H1 (cell line): ENCODE measurements at regions not wholly inside any gene's neighbourhood (a gene's known extent, or its start where the extent isn't known, plus 50 kb on each side); places are given as distances from the start of the nearest gene placed in this dataset.

ENCODE experiments used
- CTCF ChIA-PET: fragments of 300-600 bp; sonication (Branson Sonifier 250); formaldehyde crosslinking; loops from one replicate; lab custom pipeline; 2021; ENCODE audit not compliant: partially characterized antibody; lab: Charles Lee
- POLR2A ChIA-PET: fragments of 300-600 bp; sonication (Branson Sonifier 250); formaldehyde crosslinking; loops from one replicate; lab custom pipeline; 2021; ENCODE audit warnings: inconsistent platforms; ENCODE audit not compliant: partially characterized antibody; lab: Charles Lee
- DNase-seq, 2 experiments: peaks; one replicate each; pipeline versions ENCODE4 v3.0.0 to v3.0.0-alpha.2; 2010 to 2022; ENCODE audit warnings: low spot score in 2 of 2, low read depth in 1 of 2, mixed read lengths in 1 of 2
- FAIRE-seq: peaks from 2 replicates; lab custom pipeline; 2011; peaks lifted over from hg19 to GRCh38; lab: Jason Lieb, UNC
- H2AFZ ChIP-seq: 2 replicates; pipeline ENCODE4 v1.8.1; 2012; ENCODE audit warnings: low read length, inconsistent platforms
- H2AK5ac ChIP-seq: 2 replicates; pipeline ENCODE4 v1.6.1; 2013; ENCODE audit warnings: low read depth, low read length
- H2BK120ac ChIP-seq: replicated peaks from 2 replicates; pipeline ENCODE3; 2013; ENCODE audit warnings: low read depth, low read length, inconsistent platforms
- H2BK12ac ChIP-seq: 2 replicates; pipeline ENCODE4 v1.6.1; 2013; ENCODE audit warnings: low read depth, low read length
- H2BK15ac ChIP-seq: 2 replicates; pipeline ENCODE4 v1.6.1; 2013; ENCODE audit warnings: low read length
- H2BK20ac ChIP-seq: 2 replicates; pipeline ENCODE4 v1.6.1; 2013; ENCODE audit warnings: low read length
- H2BK5ac ChIP-seq: 2 replicates; pipeline ENCODE4 v1.6.1; 2013; ENCODE audit warnings: low read depth, low read length
- H3K14ac ChIP-seq: 2 replicates; pipeline ENCODE4 v1.6.1; 2013; ENCODE audit warnings: inconsistent platforms; ENCODE audit not compliant: insufficient read length
- H3K18ac ChIP-seq: 2 replicates; pipeline ENCODE4 v1.6.1; 2013; ENCODE audit warnings: low read length; ENCODE audit errors: extremely low read depth
- H3K23ac ChIP-seq: 2 replicates; pipeline ENCODE4 v1.6.1; 2013; ENCODE audit warnings: inconsistent platforms; ENCODE audit not compliant: insufficient read length
- H3K23me2 ChIP-seq: 2 replicates; pipeline ENCODE4 v1.6.1; 2013; ENCODE audit warnings: low read depth, low read length
- H3K27ac ChIP-seq: 2 replicates; pipeline ENCODE4 v1.6.1; 2011; ENCODE audit warnings: low read depth, low read length, inconsistent platforms
- H3K27me3 ChIP-seq, 4 experiments: replicated peaks in 1 of 4; 1 replicate in 1 of 4; 2 replicates in 3 of 4; pipeline versions ENCODE4 v1.6.1 to v1.8.1; 2011 to 2013; ENCODE audit warnings: low read length in 3 of 4, mild to moderate bottlenecking in 3 of 4, inconsistent platforms in 2 of 4, mixed read lengths in 2 of 4, moderate library complexity in 1 of 4; ENCODE audit not compliant: control insufficient read depth in 3 of 4, insufficient read depth in 3 of 4; ENCODE audit errors: extremely low read depth in 1 of 4
- H3K36me3 ChIP-seq, 4 experiments: 2 replicates each; pipeline versions ENCODE4 v1.6.1 to v1.8.1; 2011 to 2013; ENCODE audit warnings: mild to moderate bottlenecking in 4 of 4, low read length in 3 of 4, moderate library complexity in 2 of 4, control low read depth in 1 of 4, inconsistent platforms in 1 of 4; ENCODE audit not compliant: insufficient read depth in 4 of 4, control insufficient read depth in 2 of 4
- H3K4ac ChIP-seq: replicated peaks from 2 replicates; pipeline ENCODE3; 2013; ENCODE audit warnings: low read length, low read depth, mixed read lengths, inconsistent platforms; ENCODE audit not compliant: insufficient read length
- H3K4me1 ChIP-seq, 4 experiments: replicated peaks in 1 of 4; 1 replicate in 1 of 4; 2 replicates in 3 of 4; pipeline versions ENCODE4 v1.6.1 to v1.8.1; 2011 to 2013; ENCODE audit warnings: low read length in 3 of 4, inconsistent platforms in 2 of 4, mixed read lengths in 1 of 4; ENCODE audit not compliant: insufficient read depth in 4 of 4, control insufficient read depth in 3 of 4
- H3K4me2 ChIP-seq, 2 experiments: 2 replicates each; pipeline versions ENCODE4 v1.6.1 to v1.8.1; 2011 to 2013; ENCODE audit warnings: low read depth in 2 of 2, low read length in 2 of 2, control low read depth in 1 of 2, inconsistent platforms in 1 of 2, mild to moderate bottlenecking in 1 of 2; ENCODE audit not compliant: insufficient read depth in 1 of 2
- H3K4me3 ChIP-seq, 4 experiments: fragments of 200-600, 300-600 bp in 1 of 4; sonication (generic), shearing (Covaris generic), sonication (Bioruptor Twin) in 1 of 4; 2 replicates each; pipeline versions ENCODE4 v1.5.1 to v1.8.1; 2011 to 2016; ENCODE audit warnings: low read length in 4 of 4, low read depth in 3 of 4, control low read depth in 2 of 4, inconsistent platforms in 2 of 4, mild to moderate bottlenecking in 2 of 4, mixed read lengths in 1 of 4, moderate library complexity in 1 of 4; ENCODE audit not compliant: insufficient read depth in 2 of 4; ENCODE audit errors: extremely low read depth in 1 of 4
- H3K56ac ChIP-seq: replicated peaks from 2 replicates; pipeline ENCODE3; 2013; ENCODE audit warnings: low read depth, mild to moderate bottlenecking, mixed read lengths, low read length, inconsistent platforms; ENCODE audit not compliant: insufficient read length
- H3K79me1 ChIP-seq: 2 replicates; pipeline ENCODE4 v1.6.1; 2013; ENCODE audit warnings: low read depth, low read length, control low read depth
- H3K79me2 ChIP-seq, 2 experiments: 2 replicates each; pipeline versions ENCODE4 v1.6.1 to v1.8.1; 2012 to 2013; ENCODE audit warnings: low read length in 2 of 2, mild to moderate bottlenecking in 2 of 2, inconsistent platforms in 1 of 2; ENCODE audit not compliant: insufficient read depth in 2 of 2, control insufficient read depth in 1 of 2
- H3K9ac ChIP-seq, 4 experiments: replicated peaks in 1 of 4; 1 replicate in 1 of 4; 2 replicates in 3 of 4; pipeline versions ENCODE4 v1.6.1 to v1.8.1; 2011 to 2013; ENCODE audit warnings: low read depth in 3 of 4, low read length in 3 of 4, control low read depth in 2 of 4, mild to moderate bottlenecking in 2 of 4, moderate library complexity in 2 of 4, inconsistent platforms in 1 of 4; ENCODE audit errors: extremely low read depth in 1 of 4
- H3K9me3 ChIP-seq, 2 experiments: 2 replicates each; pipeline versions ENCODE4 v1.6.1 to v1.8.1; 2012 to 2013; ENCODE audit warnings: mild to moderate bottlenecking in 2 of 2, moderate library complexity in 2 of 2, control low read depth in 1 of 2, inconsistent platforms in 1 of 2, low read depth in 1 of 2, low read length in 1 of 2, mixed read lengths in 1 of 2; ENCODE audit not compliant: insufficient read depth in 2 of 2
- H4K20me1 ChIP-seq, 2 experiments: replicated peaks in 1 of 2; 2 replicates each; pipeline versions ENCODE3 to v1.8.1; 2011 to 2013; ENCODE audit warnings: inconsistent platforms in 2 of 2, low read length in 2 of 2, mild to moderate bottlenecking in 1 of 2; ENCODE audit not compliant: insufficient read depth in 2 of 2, control insufficient read depth in 1 of 2
- H4K5ac ChIP-seq: 2 replicates; pipeline ENCODE4 v1.6.1; 2013; ENCODE audit warnings: low read length, low read depth, mixed read lengths, inconsistent platforms; ENCODE audit not compliant: insufficient read length
- H4K8ac ChIP-seq: 2 replicates; pipeline ENCODE4 v1.8.0; 2013; ENCODE audit warnings: mild to moderate bottlenecking, moderate library complexity, low read length, inconsistent platforms; ENCODE audit not compliant: insufficient read depth; ENCODE audit errors: extremely low read depth
- H4K91ac ChIP-seq: replicated peaks from 2 replicates; pipeline ENCODE3; 2013; ENCODE audit warnings: low read length, mixed read lengths, inconsistent platforms; ENCODE audit not compliant: insufficient read length
- BACH1 ChIP-seq: IDR thresholded peaks from 2 replicates; pipeline ENCODE4 v1.6.1; 2012; ENCODE audit warnings: low read length, improper control_type of control experiment
- CREB1 ChIP-seq: IDR thresholded peaks from 2 replicates; pipeline ENCODE4 v1.6.1; 2012; ENCODE audit warnings: inconsistent platforms
- E2F6 ChIP-seq: IDR thresholded peaks from 2 replicates; pipeline ENCODE4 v1.6.1; 2012; ENCODE audit warnings: inconsistent platforms
- HDAC2 ChIP-seq, 2 experiments: fragments of 300-600 bp in 1 of 2; sonication (generic) in 1 of 2; IDR thresholded peaks; 2 replicates each; pipeline ENCODE4 v1.6.1; 2011 to 2012; ENCODE audit warnings: low read depth in 2 of 2, low read length in 2 of 2, mild to moderate bottlenecking in 2 of 2, moderate library complexity in 2 of 2, borderline replicate concordance in 1 of 2, inconsistent platforms in 1 of 2
- MAFK ChIP-seq: IDR thresholded peaks from 2 replicates; pipeline ENCODE4 v1.6.1; 2012; ENCODE audit warnings: low read depth, mild to moderate bottlenecking, improper control_type of control experiment, low read length
- NRF1 ChIP-seq: IDR thresholded peaks from 2 replicates; pipeline ENCODE4 v1.6.1; 2011; ENCODE audit warnings: mild to moderate bottlenecking, low read depth, low read length, improper control_type of control experiment
- POU5F1 ChIP-seq: IDR thresholded peaks from 2 replicates; pipeline ENCODE4 v1.6.1; 2011; ENCODE audit warnings: low read depth, mild to moderate bottlenecking, low read length, moderate library complexity
- RAD21 ChIP-seq, 2 experiments: IDR thresholded peaks in 1 of 2; conservative IDR thresholded peaks in 1 of 2; 2 replicates each; pipeline ENCODE4 v1.6.1; 2011; ENCODE audit warnings: low read depth in 2 of 2, low read length in 2 of 2, improper control_type of control experiment in 1 of 2, inconsistent platforms in 1 of 2, mild to moderate bottlenecking in 1 of 2, moderate library complexity in 1 of 2
- RFX5 ChIP-seq: IDR thresholded peaks from 2 replicates; pipeline ENCODE4 v1.6.1; 2011; ENCODE audit warnings: low read depth, low read length, improper control_type of control experiment, borderline replicate concordance
- RNF2 ChIP-seq: fragments of 200-900, 300-1000 bp; sonication (generic); IDR thresholded peaks from 2 replicates; pipeline ENCODE4 v1.7.1; 2016; ENCODE audit warnings: borderline replicate concordance, low read depth, mild to moderate bottlenecking, antibody characterized with exemption, low read length; ENCODE audit not compliant: poor library complexity, severe bottlenecking; ENCODE audit errors: missing control alignments
- SAP30 ChIP-seq: fragments of 300-600 bp; sonication (generic); IDR thresholded peaks from 2 replicates; pipeline ENCODE4 v1.7.1; 2012; ENCODE audit warnings: low read length, moderate library complexity, mild to moderate bottlenecking, inconsistent platforms; ENCODE audit not compliant: insufficient read depth, insufficient replicate concordance
- SP4 ChIP-seq: IDR thresholded peaks from 2 replicates; pipeline ENCODE4 v1.6.1; 2012; ENCODE audit warnings: low read length, inconsistent platforms
- WGBS, 2 experiments: shearing (Covaris generic) in 1 of 2; methylation state at CpG; one replicate each; pipeline versions ENCODE4 v1.1.6 to v1.1.7; 2013 to 2015; ENCODE audit warnings: low lambda C conversion rate in 2 of 2, mixed read lengths in 2 of 2, inconsistent platforms in 1 of 2, low coverage in 1 of 2, missing lambda C conversion rate in 1 of 2; ENCODE audit not compliant: insufficient replicate concordance in 2 of 2, insufficient coverage in 1 of 2, insufficient read length in 1 of 2; ENCODE audit errors: extremely low coverage in 1 of 2, missing lambda C conversion rate in 1 of 2; 5-methylcytosine and 5-hydroxymethylcytosine counted together

- DNase-seq (no peak), FAIRE-seq (no peak)
- CTCF ChIA-PET = no interaction called here
- Histone ChIP-seq H4K91ac (no peak overlapping the region), H3K79me1 (no peaks in the 10 kb centered on the region), H3K23ac (no peak overlapping the region), H2BK120ac (no peak overlapping the region), H2AFZ (0 out of 2 replicates have a peak overlapping the region, but pooled peaks have one; percentile 82), H3K36me3 (no peaks in the 10 kb centered on the region), H3K79me2 (no peaks in the 10 kb centered on the region), H3K9me3 (0 out of 4 replicates have a peak, but pooled peaks cover 0 to 3% of the 10 kb centered on the region in 2 experiments), H2AK5ac (no peak overlapping the region), H2BK5ac (no peak overlapping the region), H3K9ac (no peak overlapping the region), H4K5ac (no peak overlapping the region), H3K4me2 (no peak overlapping the region), H3K4ac (no peak overlapping the region), H4K20me1 (no peaks in the 10 kb centered on the region), H3K27ac (no peak overlapping the region), H3K18ac (no peak overlapping the region), H2BK20ac (no peak overlapping the region), H3K27me3 (no peaks in the 10 kb centered on the region), H3K23me2 (no peaks in the 10 kb centered on the region), H3K4me1 (no peaks in the 10 kb centered on the region), H3K56ac (no peak overlapping the region), H2BK15ac (no peak overlapping the region), H2BK12ac (no peak overlapping the region), H3K14ac (no peak overlapping the region), H3K4me3 (no peak overlapping the region), H4K8ac (no peak overlapping the region)
- WGBS, 2 experiments = 84% methylated on average over 5 of the region's 5 CpGs; no CpG with 5 or more reads in 1 of the 2 experiments
- POLR2A ChIA-PET = no interaction called here
- TF ChIP-seq HDAC2 (IDR thresholded peaks at IDR 0.05; ENCODE audit: borderline replicate concordance in 1 of 2, low read depth in 2 of 2, low read length in 2 of 2) = no peak
- TF ChIP-seq BACH1 = no peak
- TF ChIP-seq E2F6 = no peak
- no peak for TF ChIP-seq SP4
- no peak for TF ChIP-seq NRF1
- no peak for TF ChIP-seq RAD21 (IDR thresholded peaks at IDR 0.05 in 1 of 2, conservative IDR thresholded peaks at IDR 0.05 in 1 of 2; ENCODE audit: low read depth in 2 of 2, low read length in 2 of 2)
- TF ChIP-seq RNF2 = no peak
- TF ChIP-seq CREB1 = no peak
- TF ChIP-seq POU5F1 = no peak
- TF ChIP-seq MAFK = no peak
- TF ChIP-seq SAP30 = no peak
- no peak for TF ChIP-seq RFX5
Observed at GRCh38 chr5:39760385-39761198, 335.8 kb upstream of the DAB2 start.
